ENCODE measurements at regions not wholly inside any gene's neighbourhood (a gene's known extent, or its start where the extent isn't known, plus 50 kb on each side); places are given as distances from the start of the nearest gene placed in this dataset.

DNA sequence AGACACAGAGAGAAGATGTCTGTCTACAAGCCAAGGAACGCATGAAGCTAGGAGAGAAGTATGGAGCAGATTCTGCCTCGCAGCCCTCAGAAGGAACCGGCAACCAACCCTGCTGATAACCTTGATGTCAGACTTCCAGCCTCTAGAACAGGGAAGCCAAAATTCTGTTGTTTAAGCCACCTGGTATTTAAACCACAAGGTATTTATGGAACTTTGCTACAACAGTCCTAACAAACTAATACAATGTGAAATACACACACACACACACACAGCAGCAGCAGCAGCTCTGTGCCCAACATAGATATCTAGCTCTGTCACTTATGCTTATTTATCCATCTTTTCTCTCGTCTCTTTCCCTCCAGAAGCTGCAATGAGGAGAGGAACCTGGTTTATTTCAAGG lies 400.0 kb downstream of the ETS1 start:
- TF ChIP-seq, protein P1, sequence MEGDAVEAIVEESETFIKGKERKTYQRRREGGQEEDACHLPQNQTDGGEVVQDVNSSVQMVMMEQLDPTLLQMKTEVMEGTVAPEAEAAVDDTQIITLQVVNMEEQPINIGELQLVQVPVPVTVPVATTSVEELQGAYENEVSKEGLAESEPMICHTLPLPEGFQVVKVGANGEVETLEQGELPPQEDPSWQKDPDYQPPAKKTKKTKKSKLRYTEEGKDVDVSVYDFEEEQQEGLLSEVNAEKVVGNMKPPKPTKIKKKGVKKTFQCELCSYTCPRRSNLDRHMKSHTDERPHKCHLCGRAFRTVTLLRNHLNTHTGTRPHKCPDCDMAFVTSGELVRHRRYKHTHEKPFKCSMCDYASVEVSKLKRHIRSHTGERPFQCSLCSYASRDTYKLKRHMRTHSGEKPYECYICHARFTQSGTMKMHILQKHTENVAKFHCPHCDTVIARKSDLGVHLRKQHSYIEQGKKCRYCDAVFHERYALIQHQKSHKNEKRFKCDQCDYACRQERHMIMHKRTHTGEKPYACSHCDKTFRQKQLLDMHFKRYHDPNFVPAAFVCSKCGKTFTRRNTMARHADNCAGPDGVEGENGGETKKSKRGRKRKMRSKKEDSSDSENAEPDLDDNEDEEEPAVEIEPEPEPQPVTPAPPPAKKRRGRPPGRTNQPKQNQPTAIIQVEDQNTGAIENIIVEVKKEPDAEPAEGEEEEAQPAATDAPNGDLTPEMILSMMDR (IDR thresholded peaks at IDR 0.05) = no peak
- Histone ChIP-seq H3K27ac (no peak overlapping the region), H3K9me3 (no peaks in the 10 kb centered on the region), H3K36me3 (no peaks in the 10 kb centered on the region), H3K4me3 (no peak overlapping the region), H3K27me3 (no peaks in the 10 kb centered on the region), H3K4me1 (no peaks in the 10 kb centered on the region)
- intact Hi-C loops (cut with DNase I; ENCODE audit: low total_unique reads) = no loop called here
- no peak for DNase-seq

DNA sequence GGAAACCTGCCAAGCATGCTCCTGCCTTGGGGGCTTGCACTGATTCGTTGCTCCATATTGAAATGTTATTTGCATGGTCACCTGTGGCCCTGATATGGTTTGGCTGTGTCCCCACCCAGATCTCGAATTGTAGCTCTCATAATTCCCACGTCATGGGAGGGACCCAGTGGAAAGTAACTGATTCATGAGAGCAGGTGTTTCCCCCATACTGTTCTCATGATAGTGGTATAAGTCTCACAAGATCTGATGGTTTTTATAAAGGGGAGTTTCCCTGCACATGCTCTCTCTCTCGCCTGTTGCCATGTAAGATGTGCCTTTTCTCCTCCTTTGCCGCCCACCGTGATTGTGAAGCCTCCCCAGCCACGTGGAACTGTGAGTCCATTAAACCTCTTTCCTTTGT lies 402.4 kb downstream of the ETS1 start:
- TF ChIP-seq, protein P1 (IDR thresholded peaks at IDR 0.05) = no peak
- Histone ChIP-seq H3K27me3 (no peaks in the 10 kb centered on the region), H3K27ac (no peak overlapping the region), H3K4me3 (no peak overlapping the region), H3K4me1 (peaks cover 0 to 8% (median 0%) of the 10 kb centered on the region in 4 donors), H3K36me3 (no peaks in the 10 kb centered on the region), H3K9me3 (no peaks in the 10 kb centered on the region)
- intact Hi-C loops (cut with DNase I; ENCODE audit: low total_unique reads) = no loop called here
- DNase-seq = no peak

DNA sequence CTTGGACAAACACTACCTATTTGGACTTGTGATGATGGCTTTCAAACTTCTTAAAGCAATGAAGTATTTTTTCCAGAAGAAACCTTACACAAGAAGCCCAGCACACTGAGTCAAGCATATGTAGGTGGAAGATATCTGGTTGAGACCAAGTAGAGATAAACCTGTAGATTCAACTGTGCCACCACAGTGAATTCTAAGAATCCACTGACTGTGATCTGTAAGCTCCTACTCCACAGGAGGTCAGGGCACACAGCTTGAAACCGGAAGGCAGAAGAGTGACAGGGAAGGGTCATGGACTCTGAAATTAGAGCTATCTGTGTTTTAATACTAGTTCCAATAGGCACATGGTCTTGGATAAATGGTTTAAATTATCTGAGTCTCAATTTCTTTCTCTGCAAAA lies 404.5 kb downstream of the ETS1 start:
- H3K27ac ChIP-seq = no peak overlapping the region
- H3K4me1 ChIP-seq = peaks cover 0 to 8% (median 0%) of the 10 kb centered on the region in 4 donors
- TF ChIP-seq, protein P1 (IDR thresholded peaks at IDR 0.05) = no peak
- H3K4me3 ChIP-seq = no peak overlapping the region
- DNase-seq = no peak
- intact Hi-C loops (cut with DNase I; ENCODE audit: low total_unique reads) = no loop called here
- no peaks in the 10 kb centered on the region for H3K27me3 ChIP-seq
- H3K9me3 ChIP-seq = no peaks in the 10 kb centered on the region
- no peaks in the 10 kb centered on the region for H3K36me3 ChIP-seq

DNA sequence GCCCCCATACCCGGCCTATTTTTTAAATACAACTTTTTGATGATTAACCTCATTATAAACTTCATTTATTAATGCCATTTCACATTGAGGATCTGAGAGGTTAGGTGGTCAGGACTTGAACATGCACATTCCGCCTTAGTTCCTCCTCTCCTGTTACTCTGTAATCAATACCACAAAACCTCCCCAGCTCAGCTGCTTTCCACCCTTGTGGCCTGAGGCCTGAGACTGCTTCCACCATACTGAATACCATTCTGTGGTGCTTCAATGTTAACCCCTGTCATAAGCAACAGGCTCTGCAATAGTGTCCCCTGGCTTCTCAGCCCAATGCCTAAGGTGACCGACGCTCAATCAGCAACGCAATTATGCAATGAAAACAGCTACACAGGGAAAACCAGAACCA lies 405.4 kb downstream of the ETS1 start:
- Histone ChIP-seq H3K9me3 (no peaks in the 10 kb centered on the region), H3K27me3 (no peaks in the 10 kb centered on the region), H3K36me3 (no peaks in the 10 kb centered on the region), H3K4me3 (no peak overlapping the region), H3K27ac (no peak overlapping the region), H3K4me1 (peaks cover 0 to 8% (median 0%) of the 10 kb centered on the region in 4 donors)
- TF ChIP-seq, protein P1 (IDR thresholded peaks at IDR 0.05) = no peak
- no peak for DNase-seq
- intact Hi-C loops (cut with DNase I; ENCODE audit: low total_unique reads) = no loop called here

DNA sequence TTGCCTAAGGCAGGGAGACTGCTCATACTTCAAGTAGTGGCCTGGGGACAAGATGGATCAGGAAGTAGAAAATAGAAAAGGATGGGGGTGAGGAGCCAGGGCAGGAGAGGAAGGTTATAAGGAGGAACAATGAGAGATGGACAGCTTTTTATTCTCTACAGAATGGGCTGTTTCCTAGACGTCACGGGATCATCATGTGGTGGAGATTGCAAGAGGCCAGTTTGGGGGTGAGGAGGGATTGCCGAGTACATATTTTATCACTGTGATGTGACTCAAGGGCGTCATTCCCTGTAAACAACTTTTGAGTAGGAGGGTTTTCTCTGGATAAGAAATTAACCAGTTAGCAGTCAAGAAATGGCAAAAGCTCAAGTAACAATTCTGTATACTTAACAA lies 406.3 kb downstream of the ETS1 start:
- TF ChIP-seq, protein P1 (IDR thresholded peaks at IDR 0.05) = no peak
- intact Hi-C loops (cut with DNase I; ENCODE audit: low total_unique reads) = no loop called here
- no peaks in the 10 kb centered on the region for H3K36me3 ChIP-seq

DNA sequence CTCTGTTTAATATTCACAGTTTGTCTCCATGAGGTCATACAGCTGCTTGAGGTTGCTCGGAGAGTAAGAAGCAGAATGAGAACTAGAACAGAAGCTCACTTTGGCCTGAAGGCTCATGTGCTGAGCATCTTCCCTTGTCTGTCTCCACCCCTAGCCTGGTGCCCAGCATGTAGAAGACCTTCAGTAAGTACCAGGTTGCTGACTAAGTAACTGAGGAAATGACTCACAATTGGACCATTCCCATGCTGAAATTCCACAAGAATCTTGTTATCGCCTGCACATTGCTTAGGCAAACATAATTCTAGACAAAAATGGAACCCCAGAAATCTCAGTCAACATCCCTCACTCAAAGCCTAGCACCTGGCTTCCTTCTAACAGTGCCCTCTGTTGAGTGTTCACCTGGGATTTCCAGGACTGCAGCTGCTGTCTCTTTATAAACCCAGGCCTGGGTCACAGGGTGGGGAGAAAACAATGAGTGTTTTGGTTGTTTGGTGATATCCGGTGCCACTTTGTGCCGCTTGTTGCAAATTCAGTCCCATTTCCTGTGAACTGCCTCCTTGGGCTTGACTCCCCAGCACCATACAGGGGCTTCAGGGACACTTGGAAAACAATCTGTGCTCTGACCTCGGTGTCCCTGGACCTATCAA lies 406.8 kb downstream of the ETS1 start:
- no peaks in the 10 kb centered on the region for H3K27me3 ChIP-seq
- H3K27ac ChIP-seq = no peak overlapping the region
- no peak overlapping the region for H3K4me3 ChIP-seq
- intact Hi-C loops (cut with DNase I; ENCODE audit: low total_unique reads) = no loop called here
- DNase-seq = no peak
- no peaks in the 10 kb centered on the region for H3K36me3 ChIP-seq
- no peaks in the 10 kb centered on the region for H3K9me3 ChIP-seq
- H3K4me1 ChIP-seq = peaks cover 0 to 8% (median 0%) of the 10 kb centered on the region in 4 donors
- TF ChIP-seq, protein P1 (IDR thresholded peaks at IDR 0.05) = no peak

More for the DNA sequence above, 406.3 kb downstream of the ETS1 start:
- DNase-seq = no peak
- no peaks in the 10 kb centered on the region for H3K9me3 ChIP-seq
- H3K27ac ChIP-seq = no peak overlapping the region
- no peak overlapping the region for H3K4me3 ChIP-seq
- H3K27me3 ChIP-seq = no peaks in the 10 kb centered on the region
- peaks cover 0 to 8% (median 0%) of the 10 kb centered on the region in 4 donors for H3K4me1 ChIP-seq

All from tibial artery (tissue), 4 donors.